HCT116 (cell line): ENCODE measurements at regions not wholly inside any gene's neighbourhood (a gene's known extent, or its start where the extent isn't known, plus 50 kb on each side); places are given as distances from the start of the nearest gene placed in this dataset.

Experiments used
- ATAC-seq: fragments of 200-7000 bp; cut with Tn5 transposase; 2 replicates; pipeline ENCODE4 v1.9.1; 2020; ENCODE audit warnings: mild to moderate bottlenecking, moderate library complexity
- BruUV-seq: library from RNA; stranded (reverse); fragments of 400-500 nt; replicated peaks from 2 replicates; lab custom pipeline; 2021; lab: Mats Ljungman, UMichigan
- CTCF ChIA-PET: fragments of 300-600 bp; sonication (Branson Sonifier 250); formaldehyde crosslinking; loops from one replicate; lab custom pipeline; 2021; ENCODE audit warnings: antibody characterized with exemption; lab: Charles Lee
- POLR2A ChIA-PET: fragments of 300-600, 350-600 bp; sonication (Branson Sonifier 250); formaldehyde crosslinking; loops from one replicate; lab custom pipeline; 2021; ENCODE audit warnings: antibody characterized with exemption; lab: Charles Lee
- RAD21 ChIA-PET, 2 experiments: fragments of 300-600 bp; sonication (Branson Sonifier 250); formaldehyde crosslinking; loops; one replicate each; lab custom pipeline; 2023; ENCODE audit warnings: low total read pairs in 2 of 2; ENCODE audit not compliant: uncharacterized antibody in 2 of 2, unreplicated experiment in 2 of 2, low non-redundant PET in 1 of 2; lab: Charles Lee
- DNase-seq: peaks from one replicate; pipeline ENCODE4 v3.0.0-alpha.2; 2010; ENCODE audit warnings: low read depth, low spot score
- H2AFZ ChIP-seq: fragments of 200-600 bp; shearing (Covaris generic), sonication (generic); 2 replicates; pipeline ENCODE4 v1.6.1; 2017; ENCODE audit warnings: low read depth, mixed run types, mixed read lengths, antibody characterized with exemption, low read length; ENCODE audit not compliant: poor library complexity, severe bottlenecking
- H3K27ac ChIP-seq: 2 replicates; pipeline ENCODE4 v1.5.1; 2012; ENCODE audit warnings: low read depth, low read length
- H3K27me3 ChIP-seq: fragments of 200-600 bp; sonication (generic); 2 replicates; pipeline ENCODE4 v1.6.1; 2016; ENCODE audit warnings: mixed run types, low read length, mixed read lengths; ENCODE audit not compliant: insufficient read depth
- H3K36me3 ChIP-seq, 2 experiments: fragments of 200-500 bp in 1 of 2; fragments of 200-600 bp in 1 of 2; sonication (Bioruptor generic) in 1 of 2; sonication (generic) in 1 of 2; 2 replicates each; pipeline versions ENCODE4 v1.5.1 to v1.6.1; 2014 to 2016; ENCODE audit warnings: low read length in 2 of 2, inconsistent platforms in 1 of 2, mixed read lengths in 1 of 2, mixed run types in 1 of 2; ENCODE audit not compliant: insufficient read depth in 2 of 2, control insufficient read depth in 1 of 2
- H3K4me1 ChIP-seq, 2 experiments: fragments of 200-600 bp in 1 of 2; sonication (generic) in 1 of 2; 2 replicates each; pipeline versions ENCODE4 v1.5.1 to v1.6.1; 2012 to 2017; ENCODE audit warnings: low read length in 2 of 2, inconsistent platforms in 1 of 2, mild to moderate bottlenecking in 1 of 2, mixed read lengths in 1 of 2, mixed run types in 1 of 2, moderate library complexity in 1 of 2; ENCODE audit not compliant: insufficient read depth in 2 of 2, control insufficient read depth in 1 of 2
- H3K4me2 ChIP-seq: fragments of 200-600 bp; sonication (generic); 2 replicates; pipeline ENCODE4 v1.6.1; 2017; ENCODE audit warnings: mixed run types, low read length, mixed read lengths
- H3K4me3 ChIP-seq, 2 experiments: fragments of 200-600 bp in 1 of 2; sonication (generic) in 1 of 2; replicated peaks in 1 of 2; 2 replicates each; pipeline ENCODE4 v1.5.1; 2011 to 2016; ENCODE audit warnings: low read length in 2 of 2, control low read depth in 1 of 2, low read depth in 1 of 2, mild to moderate bottlenecking in 1 of 2, mixed read lengths in 1 of 2, mixed run types in 1 of 2
- H3K79me2 ChIP-seq: fragments of 200-600 bp; sonication (generic); 2 replicates; pipeline ENCODE4 v1.6.1; 2017; ENCODE audit warnings: mild to moderate bottlenecking, mixed run types, low read length, moderate library complexity, mixed read lengths; ENCODE audit not compliant: insufficient read depth
- H3K9ac ChIP-seq: fragments of 200-600 bp; sonication (generic); 2 replicates; pipeline ENCODE4 v1.6.1; 2016; ENCODE audit warnings: low read length, mixed read lengths
- H3K9me2 ChIP-seq: fragments of 200-600 bp; sonication (generic), shearing (Covaris generic); 2 replicates; pipeline ENCODE4 v1.6.1; 2017; ENCODE audit warnings: mixed run types, mild to moderate bottlenecking, moderate library complexity; ENCODE audit not compliant: insufficient read depth
- H3K9me3 ChIP-seq, 2 experiments: fragments of 200-500 bp in 1 of 2; fragments of 200-600 bp in 1 of 2; sonication (Bioruptor generic) in 1 of 2; sonication (generic) in 1 of 2; 2 replicates each; pipeline ENCODE4 v1.6.1; 2014 to 2017; ENCODE audit warnings: low read length in 2 of 2, mixed read lengths in 2 of 2, inconsistent platforms in 1 of 2, low read depth in 1 of 2, mild to moderate bottlenecking in 1 of 2, mixed run types in 1 of 2, moderate library complexity in 1 of 2; ENCODE audit not compliant: control insufficient read depth in 1 of 2, insufficient read depth in 1 of 2
- H4K20me1 ChIP-seq: fragments of 200-600 bp; sonication (generic), shearing (Covaris generic); 2 replicates; pipeline ENCODE4 v1.6.1; 2017; ENCODE audit warnings: mixed run types, mild to moderate bottlenecking, moderate library complexity; ENCODE audit not compliant: insufficient read depth
- EZH2 ChIP-seq: fragments of 200-600 bp; sonication (generic); IDR thresholded peaks from 2 replicates; pipeline ENCODE4 v1.6.1; 2017; ENCODE audit warnings: antibody characterized with exemption, mixed run types
- EZH2phosphoT487 ChIP-seq: fragments of 200-600 bp; IDR thresholded peaks from 2 replicates; pipeline ENCODE4 v1.6.1; 2018; ENCODE audit warnings: antibody characterized with exemption, borderline replicate concordance
- POLR2A ChIP-seq: IDR thresholded peaks from 2 replicates; pipeline ENCODE4 v1.7.0; 2011; ENCODE audit warnings: borderline replicate concordance; ENCODE audit not compliant: insufficient read depth, insufficient read length; ENCODE audit errors: extremely low read depth
- POLR2AphosphoS5 ChIP-seq: IDR thresholded peaks from 2 replicates; pipeline ENCODE4 v1.6.1; 2011; ENCODE audit warnings: mild to moderate bottlenecking, low read depth, low read length, moderate library complexity
- YY1 ChIP-seq: IDR thresholded peaks from 2 replicates; pipeline ENCODE4 v1.6.1; 2011; ENCODE audit warnings: low read length, low read depth, moderate library complexity, mild to moderate bottlenecking; ENCODE audit not compliant: insufficient replicate concordance; ENCODE audit errors: extremely low read depth
- ZNF274 ChIP-seq: fragments of 200-500 bp; sonication (Bioruptor generic); IDR thresholded peaks from 2 replicates; pipeline ENCODE4 v1.6.1; 2014; ENCODE audit warnings: mild to moderate bottlenecking, low read depth, low read length, inconsistent platforms
- intact Hi-C: fragments of 100-400 bp; cut with micrococcal nuclease; formaldehyde crosslinking; loops from 2 replicates; pipeline ENCODE4 v1.10.0; 2022

- H3K4me2 ChIP-seq, result no peak overlapping the region
- POLR2A ChIA-PET, result no interaction called here
- H3K9me2 ChIP-seq, result no peaks in the 10 kb centered on the region
- no peak overlapping the region for H2AFZ ChIP-seq
- BruUV-seq, result no TSS peak
- TF ChIP-seq POLR2AphosphoS5, result no peak
- TF ChIP-seq EZH2phosphoT487, result no peak
- no peaks in the 10 kb centered on the region for H4K20me1 ChIP-seq
- ATAC-seq, result no peak
- RAD21 ChIA-PET, result no interaction called here
- no peak for DNase-seq
- H3K79me2 ChIP-seq, result no peaks in the 10 kb centered on the region
- no peak overlapping the region for H3K27ac ChIP-seq
- CTCF ChIA-PET, result no interaction called here
- H3K4me1 ChIP-seq, result no peaks in the 10 kb centered on the region
- no peak overlapping the region for H3K9ac ChIP-seq
- no peaks in the 10 kb centered on the region for H3K27me3 ChIP-seq
- no peaks in the 10 kb centered on the region for H3K9me3 ChIP-seq
- H3K4me3 ChIP-seq, result no peak overlapping the region
- intact Hi-C loops, result no loop called here
- H3K36me3 ChIP-seq, result no peaks in the 10 kb centered on the region
Observed at GRCh38 chrX:28133763-28134162, 152.5 kb upstream of the DCAF8L1 start.

GRCh38 chrX:28127662-28128061 is 146.4 kb upstream of the DCAF8L1 start:
- no peaks in the 10 kb centered on the region for H4K20me1 ChIP-seq
- H2AFZ ChIP-seq, result no peak overlapping the region
- no peaks in the 10 kb centered on the region for H3K9me3 ChIP-seq
- ATAC-seq, result no peak
- H3K4me3 ChIP-seq, result no peak overlapping the region
- H3K36me3 ChIP-seq, result no peaks in the 10 kb centered on the region
- no peak overlapping the region for H3K4me2 ChIP-seq
- no peaks in the 10 kb centered on the region for H3K9me2 ChIP-seq
- intact Hi-C loops, result no loop called here
- H3K27ac ChIP-seq, result no peak overlapping the region
- POLR2A ChIA-PET, result no interaction called here
- H3K27me3 ChIP-seq, result no peaks in the 10 kb centered on the region
- DNase-seq, result no peak
- CTCF ChIA-PET, result no interaction called here
- RAD21 ChIA-PET, result no interaction called here
- no peaks in the 10 kb centered on the region for H3K4me1 ChIP-seq
- TF ChIP-seq POLR2A (no peak), YY1 (no peak), ZNF274 (no peak), EZH2 (no peak)
- no TSS peak for BruUV-seq
- no peaks in the 10 kb centered on the region for H3K79me2 ChIP-seq
- no peak overlapping the region for H3K9ac ChIP-seq
